ENCODE measurements at regions not wholly inside any gene's neighbourhood (a gene's known extent, or its start where the extent isn't known, plus 50 kb on each side); places are given as distances from the start of the nearest gene placed in this dataset.

DNA sequence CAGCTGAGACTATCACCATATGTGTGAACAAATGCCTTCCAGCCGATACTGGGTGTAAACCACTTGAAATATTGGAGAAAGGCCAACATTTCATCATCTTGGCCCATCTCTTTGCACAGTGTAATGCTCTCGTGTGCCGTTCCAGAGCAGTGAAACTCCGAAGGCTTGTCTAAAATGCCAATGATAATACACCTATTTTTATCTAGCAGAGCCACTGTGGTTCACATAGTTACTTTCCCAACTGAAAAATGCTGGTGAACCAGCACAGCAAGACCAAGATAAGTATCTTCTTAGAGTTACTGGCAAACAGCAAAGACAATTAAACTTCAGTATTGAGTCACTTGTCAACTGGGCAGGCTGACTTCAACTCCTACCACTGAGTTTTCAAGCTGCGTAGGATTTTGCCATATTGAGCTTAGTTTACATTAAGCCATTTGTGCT, 379.9 kb upstream of the ACTBL2 start:
- Mint-ChIP-seq H3K27me3 (no peaks in the 10 kb centered on the region), H3K27ac (no peak overlapping the region), H3K4me3 (no peak overlapping the region), H3K36me3 (ENCODE audit: low read depth) (no peaks in the 10 kb centered on the region), H3K9me3 (no peaks in the 10 kb centered on the region), H3K4me1 (ENCODE audit: low read depth) (no peaks in the 10 kb centered on the region)
- ATAC-seq (no peak), DNase-seq (no peak)
- ChIA-PET CTCF (no interaction called here), POLR2A (no interaction called here)
- TF ChIP-seq, protein P1, sequence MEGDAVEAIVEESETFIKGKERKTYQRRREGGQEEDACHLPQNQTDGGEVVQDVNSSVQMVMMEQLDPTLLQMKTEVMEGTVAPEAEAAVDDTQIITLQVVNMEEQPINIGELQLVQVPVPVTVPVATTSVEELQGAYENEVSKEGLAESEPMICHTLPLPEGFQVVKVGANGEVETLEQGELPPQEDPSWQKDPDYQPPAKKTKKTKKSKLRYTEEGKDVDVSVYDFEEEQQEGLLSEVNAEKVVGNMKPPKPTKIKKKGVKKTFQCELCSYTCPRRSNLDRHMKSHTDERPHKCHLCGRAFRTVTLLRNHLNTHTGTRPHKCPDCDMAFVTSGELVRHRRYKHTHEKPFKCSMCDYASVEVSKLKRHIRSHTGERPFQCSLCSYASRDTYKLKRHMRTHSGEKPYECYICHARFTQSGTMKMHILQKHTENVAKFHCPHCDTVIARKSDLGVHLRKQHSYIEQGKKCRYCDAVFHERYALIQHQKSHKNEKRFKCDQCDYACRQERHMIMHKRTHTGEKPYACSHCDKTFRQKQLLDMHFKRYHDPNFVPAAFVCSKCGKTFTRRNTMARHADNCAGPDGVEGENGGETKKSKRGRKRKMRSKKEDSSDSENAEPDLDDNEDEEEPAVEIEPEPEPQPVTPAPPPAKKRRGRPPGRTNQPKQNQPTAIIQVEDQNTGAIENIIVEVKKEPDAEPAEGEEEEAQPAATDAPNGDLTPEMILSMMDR (IDR thresholded peaks at IDR 0.05) = no peak
- intact Hi-C loops (cut with micrococcal nuclease) = no loop called here

DNA sequence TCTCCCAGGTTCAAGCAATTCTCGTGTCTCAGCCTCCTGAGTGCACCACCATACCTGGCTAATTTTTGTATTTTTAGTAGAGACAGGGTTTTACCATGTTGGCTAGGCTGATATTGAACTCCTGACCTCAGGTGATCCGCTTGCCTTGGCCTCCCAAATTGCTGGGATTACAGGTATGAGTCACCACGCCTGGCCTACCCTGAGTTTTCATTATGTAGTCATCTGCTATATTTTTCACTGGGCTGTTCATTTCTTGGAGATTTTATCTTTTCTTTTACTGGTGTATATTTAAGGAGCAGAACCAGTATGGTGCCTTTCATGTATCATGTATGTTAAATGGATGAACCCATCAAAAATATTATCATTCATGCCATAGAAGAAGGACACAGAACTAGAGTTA, 377.0 kb upstream of the ACTBL2 start:
- H3K4me3 Mint-ChIP-seq = no peak overlapping the region
- intact Hi-C loops (cut with micrococcal nuclease) = no loop called here
- H3K36me3 Mint-ChIP-seq (ENCODE audit: low read depth) = no peaks in the 10 kb centered on the region
- ATAC-seq = no peak
- no peak overlapping the region for H3K27ac Mint-ChIP-seq
- no peak for DNase-seq
- TF ChIP-seq, protein P1 (IDR thresholded peaks at IDR 0.05) = no peak
- ChIA-PET POLR2A (no interaction called here), CTCF (no interaction called here)
- no peaks in the 10 kb centered on the region for H3K9me3 Mint-ChIP-seq
- no peaks in the 10 kb centered on the region for H3K4me1 Mint-ChIP-seq (ENCODE audit: low read depth)
- no peaks in the 10 kb centered on the region for H3K27me3 Mint-ChIP-seq

DNA sequence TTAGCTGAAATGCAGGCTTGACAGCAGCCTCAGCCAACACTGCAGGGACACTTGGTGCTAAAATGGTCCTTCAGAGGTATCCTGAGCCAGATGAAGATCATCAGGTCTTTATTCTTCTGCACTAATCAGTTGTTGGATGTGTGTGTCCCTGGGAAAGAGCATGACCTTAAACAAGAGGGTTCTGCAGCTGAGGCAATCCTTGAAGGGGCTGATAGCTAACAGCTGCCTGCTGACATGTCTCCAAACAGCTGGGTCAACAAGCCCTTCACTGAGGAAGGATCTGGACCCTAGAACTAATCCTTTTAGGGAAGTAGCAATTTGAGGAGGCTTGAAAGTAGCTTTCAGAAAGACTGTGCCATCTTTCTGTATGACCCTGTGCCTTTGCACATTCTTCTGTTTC, 376.3 kb upstream of the ACTBL2 start:
- no peak overlapping the region for H3K27ac Mint-ChIP-seq
- POLR2A ChIA-PET = no interaction called here

DNA sequence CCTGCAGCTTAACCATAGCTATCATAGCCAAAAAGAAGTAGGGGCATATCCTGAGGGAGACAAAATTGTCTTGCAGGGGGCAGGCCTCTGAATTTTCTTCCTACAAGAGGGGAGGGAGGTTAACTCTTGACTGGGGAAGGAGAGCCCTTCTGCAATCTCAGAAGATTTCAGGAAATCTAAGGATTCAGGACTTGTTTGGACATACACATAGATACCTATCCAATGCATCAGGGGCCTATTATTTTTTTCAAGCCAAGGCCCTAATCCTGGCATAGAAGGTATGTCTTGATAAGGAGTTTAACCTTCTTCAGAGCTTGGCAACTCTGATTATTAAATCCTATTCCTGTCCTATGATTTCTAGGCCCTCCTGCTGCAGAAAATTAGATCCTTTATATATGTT, 375.1 kb upstream of the ACTBL2 start:
- no peak for ATAC-seq
- Mint-ChIP-seq H3K4me1 (ENCODE audit: low read depth) (no peaks in the 10 kb centered on the region), H3K4me3 (no peak overlapping the region), H3K27me3 (no peaks in the 10 kb centered on the region), H3K36me3 (ENCODE audit: low read depth) (no peaks in the 10 kb centered on the region), H3K9me3 (no peaks in the 10 kb centered on the region), H3K27ac (no peak overlapping the region)
- TF ChIP-seq, protein P1 (IDR thresholded peaks at IDR 0.05) = no peak
- intact Hi-C loops (cut with micrococcal nuclease) = no loop called here
- no peak for DNase-seq
- CTCF ChIA-PET = no interaction called here
- POLR2A ChIA-PET = no interaction called here

More for the DNA sequence above, 376.3 kb upstream of the ACTBL2 start:
- TF ChIP-seq, protein P1 (IDR thresholded peaks at IDR 0.05) = no peak
- DNase-seq (no peak), ATAC-seq (no peak)
- intact Hi-C loops (cut with micrococcal nuclease) = no loop called here
- no peaks in the 10 kb centered on the region for H3K9me3 Mint-ChIP-seq
- no peaks in the 10 kb centered on the region for H3K4me1 Mint-ChIP-seq (ENCODE audit: low read depth)
- H3K36me3 Mint-ChIP-seq (ENCODE audit: low read depth) = no peaks in the 10 kb centered on the region
- CTCF ChIA-PET = no interaction called here
- H3K27me3 Mint-ChIP-seq = no peaks in the 10 kb centered on the region
- H3K4me3 Mint-ChIP-seq = no peak overlapping the region

DNA sequence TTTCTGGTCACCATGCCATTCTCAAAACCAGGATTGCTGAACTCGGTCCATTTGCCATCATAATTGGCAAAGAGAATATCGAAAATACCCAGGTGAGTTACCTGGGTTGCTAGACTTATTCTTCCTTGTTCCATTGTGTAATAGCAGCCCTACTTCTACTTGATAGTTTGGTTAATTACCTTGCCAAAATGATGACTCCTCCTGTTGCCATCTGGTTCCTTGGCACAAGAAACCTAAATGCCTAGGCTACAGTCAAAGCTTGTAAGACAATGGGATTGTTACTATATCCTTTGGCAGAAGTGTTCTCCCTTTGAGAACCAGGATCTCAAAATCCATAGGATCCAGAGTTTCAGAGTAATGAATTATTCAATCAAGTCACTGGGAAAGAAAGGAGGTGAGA, 373.2 kb upstream of the ACTBL2 start:
- no peaks in the 10 kb centered on the region for H3K4me1 Mint-ChIP-seq (ENCODE audit: low read depth)
- no peak overlapping the region for H3K27ac Mint-ChIP-seq
- intact Hi-C loops (cut with micrococcal nuclease) = no loop called here
- CTCF ChIA-PET = no interaction called here
- TF ChIP-seq, protein P1 (IDR thresholded peaks at IDR 0.05) = no peak
- H3K9me3 Mint-ChIP-seq = no peaks in the 10 kb centered on the region
- H3K36me3 Mint-ChIP-seq (ENCODE audit: low read depth) = no peaks in the 10 kb centered on the region
- ATAC-seq (no peak), DNase-seq (no peak)
- POLR2A ChIA-PET = no interaction called here
- no peak overlapping the region for H3K4me3 Mint-ChIP-seq
- H3K27me3 Mint-ChIP-seq = no peaks in the 10 kb centered on the region
